GOT3 (cell line): ENCODE measurements at regions not wholly inside any gene's neighbourhood (a gene's known extent, or its start where the extent isn't known, plus 50 kb on each side); places are given as distances from the start of the nearest gene placed in this dataset.
A peak's percentile ranks its signal among the peaks of the same experiment; 100 is the strongest.
"Not testable (repeated sequence)": the region's sequence is repeated elsewhere in the genome, so short reads cannot be mapped to it uniquely, and the experiment has no call there.

Experiments used
- DNase-seq: peaks from one replicate; lab custom pipeline; 2025; ENCODE audit warnings: mixed read lengths; lab: John Stamatoyannopoulos, UW

GRCh38 chr6:74715355-74716085 is 490.3 kb downstream of the COL12A1 start:
- DNase-seq, result no peak

- no peak for DNase-seq
Measured at GRCh38 chr6:74713941-74714340, 491.9 kb downstream of the COL12A1 start.

- no peak for DNase-seq
Measured at GRCh38 chr6:74705451-74705850, 500.4 kb downstream of the COL12A1 start.

DNA sequence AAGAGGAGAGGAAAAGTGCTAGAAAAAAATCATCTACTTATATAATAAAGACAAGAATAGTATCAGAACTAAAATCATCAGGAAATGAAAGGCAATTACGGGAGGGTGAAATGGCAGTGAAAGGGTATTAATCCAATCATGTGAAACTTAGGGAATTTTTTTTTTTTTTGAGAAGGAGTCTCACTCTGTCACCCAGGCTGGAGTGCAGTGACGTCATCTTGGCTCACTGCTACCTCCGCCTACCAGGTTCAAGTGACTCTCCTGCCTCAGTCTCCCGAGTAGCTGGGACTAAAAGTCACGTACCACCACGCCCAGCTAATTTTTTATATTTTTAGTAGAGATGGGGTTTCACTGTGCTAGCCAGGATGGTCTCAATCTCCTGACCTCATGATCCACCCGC is 501.3 kb downstream of the COL12A1 start:
- not testable (repeated sequence) for DNase-seq

GRCh38 chr6:74690365-74690764 is 515.5 kb downstream of the COL12A1 start:
- no peak for DNase-seq

- no peak for DNase-seq
Measured at GRCh38 chr6:74689601-74690000, 516.3 kb downstream of the COL12A1 start.

DNA sequence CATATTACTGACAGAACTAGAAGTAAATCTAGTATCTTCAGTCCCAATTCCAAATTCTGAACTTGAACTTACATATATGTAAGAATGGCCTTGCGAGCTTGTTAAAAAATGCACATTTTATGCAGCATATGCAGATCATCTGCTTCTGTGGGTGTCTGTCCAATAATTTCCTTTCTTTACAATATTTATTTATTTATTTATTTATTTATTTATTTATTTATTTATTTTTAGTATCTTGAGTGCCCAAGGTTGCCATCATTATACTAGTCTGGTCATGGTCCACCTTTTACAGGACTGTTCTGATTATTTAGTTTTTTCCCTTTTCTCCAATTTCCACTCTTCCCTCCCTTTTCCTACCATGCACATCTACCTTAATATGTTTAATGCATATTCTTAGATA is 528.4 kb downstream of the COL12A1 start:
- no peak for DNase-seq

GRCh38 chr6:74676906-74677305 is 528.9 kb downstream of the COL12A1 start:
- no peak for DNase-seq

DNA sequence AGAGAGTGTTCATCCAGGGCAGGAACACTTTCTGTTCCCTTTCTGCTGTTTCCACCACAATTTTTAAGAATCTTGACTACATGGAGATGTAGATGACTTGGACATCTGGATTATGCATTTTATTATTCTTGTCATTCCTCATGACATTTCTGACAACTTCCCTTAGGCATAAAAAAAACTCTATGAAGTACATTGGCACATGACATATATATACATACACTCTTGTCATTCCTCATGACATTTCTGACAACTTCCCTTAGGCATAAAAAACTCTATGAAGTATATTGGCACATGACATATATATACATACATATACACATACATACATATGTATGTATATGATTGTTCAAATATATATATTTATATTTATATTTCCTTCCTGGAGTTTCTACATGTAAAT is 531.5 kb downstream of the COL12A1 start:
- DNase-seq, result no peak

- peak; percentile 16 for DNase-seq
Measured at GRCh38 chr6:74671558-74672025, 534.3 kb downstream of the COL12A1 start.

GRCh38 chr6:74658391-74658790 is 547.5 kb downstream of the COL12A1 start:
- DNase-seq, result no peak

DNA sequence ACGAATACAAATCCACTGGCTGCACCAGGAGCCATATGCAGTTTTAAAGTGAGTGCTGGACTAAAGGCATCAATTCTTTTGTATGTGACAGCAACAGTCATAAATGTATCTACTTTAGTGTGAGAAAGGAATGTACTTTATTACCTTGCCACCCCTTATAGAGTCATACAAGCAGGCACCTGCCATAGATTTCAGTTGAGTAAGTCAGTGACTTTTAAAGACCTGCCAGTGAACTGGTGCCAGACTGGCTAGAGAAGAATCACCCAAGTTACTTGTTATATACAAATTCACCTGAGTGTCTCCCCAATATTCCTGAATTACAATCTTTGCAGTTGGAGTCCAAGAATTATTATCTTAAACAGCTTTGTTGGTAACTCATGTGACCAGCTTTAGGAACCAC is 547.9 kb downstream of the COL12A1 start:
- no peak for DNase-seq

DNA sequence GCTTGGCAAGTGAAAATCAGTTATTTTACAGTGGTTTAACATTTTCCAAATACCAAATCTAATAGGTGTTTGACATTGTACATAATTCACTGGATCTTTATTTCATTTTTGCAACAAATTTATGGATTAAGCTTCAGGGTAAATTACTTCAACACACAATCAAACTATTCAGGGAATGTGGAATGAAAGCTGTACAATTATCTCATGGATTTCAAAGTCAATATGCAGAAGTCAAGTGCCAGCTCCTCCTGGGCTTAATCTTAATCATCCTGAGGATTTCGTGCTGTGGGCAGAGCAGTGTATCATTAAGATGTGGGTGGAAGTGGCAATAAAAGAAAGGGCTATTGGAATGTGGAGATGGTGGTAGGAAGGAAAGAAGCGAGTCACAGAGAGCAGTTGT is 548.8 kb downstream of the COL12A1 start:
- no peak for DNase-seq

DNA sequence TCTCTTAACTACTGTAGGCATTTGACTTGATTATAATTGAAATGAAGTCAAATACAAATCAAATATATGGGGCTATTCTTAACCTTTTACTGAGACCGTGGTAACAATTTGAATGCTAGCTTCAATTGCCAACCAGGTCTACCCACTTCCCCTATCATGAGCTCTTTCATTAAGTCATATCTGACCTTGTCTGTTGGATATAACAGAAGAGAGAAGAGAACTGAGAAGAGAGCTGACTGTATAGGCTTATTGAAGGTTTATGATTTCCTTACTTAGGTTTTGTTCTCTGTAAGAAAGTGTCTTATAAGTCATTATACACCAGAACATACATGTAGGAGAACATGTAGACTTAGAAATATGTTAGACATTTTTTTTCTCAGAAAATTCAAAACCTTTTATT is 549.4 kb downstream of the COL12A1 start:
- no peak for DNase-seq

DNA sequence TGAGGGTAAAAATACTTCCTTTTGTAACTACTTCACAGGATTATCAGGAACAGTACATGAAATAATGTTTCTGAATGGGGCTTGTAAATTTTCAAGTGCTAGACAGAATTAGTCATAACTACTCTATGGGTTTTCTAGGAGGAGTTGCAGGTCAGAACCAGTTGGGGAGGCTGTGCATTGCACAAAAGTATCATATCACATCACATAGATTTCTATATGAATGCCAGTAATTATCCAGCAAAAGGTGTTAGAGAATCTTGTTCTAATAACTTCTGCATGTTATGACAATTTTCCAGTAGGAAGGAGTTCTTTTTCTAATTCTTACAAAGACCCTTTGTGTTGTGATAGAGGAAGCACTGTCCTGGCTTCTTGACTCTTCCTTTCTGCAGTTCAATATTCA is 551.6 kb downstream of the COL12A1 start:
- no peak for DNase-seq

DNA sequence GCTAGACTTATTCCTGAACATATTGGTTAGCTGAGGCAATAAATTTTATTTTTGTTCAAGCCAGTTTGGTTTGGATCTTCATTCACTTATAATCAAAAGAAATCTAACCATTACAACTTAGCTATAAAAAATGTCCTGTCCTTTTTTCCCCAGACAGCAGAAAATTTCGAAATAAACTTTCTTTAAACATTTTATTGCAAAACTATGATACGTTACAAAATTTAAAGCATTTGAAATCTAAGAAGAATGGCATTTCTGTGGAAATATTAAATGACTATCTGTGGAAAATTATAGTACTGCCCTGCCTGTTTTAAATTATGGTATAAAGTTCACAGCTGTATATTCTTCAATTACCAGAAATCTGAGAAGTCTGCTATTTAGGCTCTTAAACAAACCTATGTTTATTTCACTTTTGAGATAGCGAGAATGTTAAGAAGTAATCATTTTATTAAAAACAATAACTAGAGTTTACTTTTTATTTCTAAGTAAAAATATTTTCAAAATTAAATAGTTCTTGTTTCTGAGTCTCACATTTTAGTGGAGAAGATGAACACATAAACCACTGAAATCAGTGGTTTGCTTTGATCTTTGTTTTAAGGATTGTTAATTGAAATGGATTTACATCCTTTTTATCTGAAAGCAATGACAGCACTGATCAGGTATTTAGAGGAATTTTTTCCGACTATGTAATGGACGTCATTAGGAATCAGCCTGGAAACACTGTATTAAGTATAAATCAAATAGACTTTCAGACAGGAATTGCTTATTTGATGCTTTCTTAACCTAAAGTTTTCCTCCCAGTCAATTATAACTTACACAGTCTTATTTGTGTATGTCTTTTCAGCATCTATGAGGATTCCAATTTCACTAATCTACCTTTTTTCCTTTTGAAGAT is 553.7 kb downstream of the COL12A1 start:
- DNase-seq, result no peak

GRCh38 chr6:74650668-74651067 is 555.2 kb downstream of the COL12A1 start:
- DNase-seq, result no peak

DNA sequence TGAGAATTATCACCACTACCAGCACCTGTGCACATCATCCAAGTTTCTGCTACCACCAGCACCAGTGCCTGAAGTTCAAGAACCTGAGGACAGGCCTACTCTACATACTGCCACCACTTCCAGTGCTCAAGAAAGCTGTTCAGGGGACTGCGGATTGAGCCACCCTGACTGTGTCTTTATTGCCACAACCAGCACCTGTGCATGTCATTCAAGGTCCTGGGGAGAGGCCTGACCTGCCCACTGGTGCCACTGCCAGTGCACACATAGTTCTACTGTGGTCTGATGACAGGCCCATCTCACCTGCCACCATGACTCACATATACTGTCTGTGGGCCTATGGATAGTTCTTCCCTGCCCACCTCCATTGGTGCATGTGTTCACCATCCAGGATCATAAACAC is 559.4 kb downstream of the COL12A1 start:
- DNase-seq, result no peak

DNA sequence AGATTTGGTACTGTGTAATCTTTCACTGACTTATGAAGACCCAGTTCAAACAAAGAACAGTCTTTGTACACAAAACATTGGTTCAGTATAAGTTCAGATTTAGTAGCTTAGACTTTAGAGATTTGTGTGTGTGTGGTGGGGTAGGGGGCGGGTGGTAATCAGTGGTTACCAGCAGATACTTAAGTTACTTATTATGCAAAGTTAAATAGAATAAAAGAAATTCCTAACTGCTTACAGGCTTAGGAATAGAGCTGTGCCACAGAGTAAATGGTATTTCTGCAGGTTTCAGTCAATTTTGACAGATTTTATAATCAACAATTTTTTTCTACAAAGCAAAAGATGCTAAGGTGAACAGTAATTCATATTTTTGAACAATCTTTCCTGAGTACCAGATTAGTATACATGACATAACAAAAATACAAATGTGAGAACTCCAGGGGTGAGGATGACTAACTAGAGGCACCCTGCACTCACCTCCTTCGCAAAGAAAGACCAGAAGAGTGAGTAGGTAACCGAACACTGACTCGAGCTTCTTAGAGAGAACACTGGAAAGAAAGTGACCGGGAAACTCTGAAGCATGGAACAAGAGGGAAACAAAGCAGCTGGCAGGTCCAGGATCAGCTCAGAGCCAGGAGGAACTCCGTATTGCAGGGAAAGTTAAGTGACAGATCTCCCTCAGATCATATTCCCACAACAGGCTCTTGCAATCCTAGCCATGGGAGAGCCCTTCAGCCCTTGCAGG is 560.6 kb downstream of the COL12A1 start:
- DNase-seq, result no peak

GRCh38 chr6:74642101-74642500 is 563.8 kb downstream of the COL12A1 start:
- no peak for DNase-seq

DNA sequence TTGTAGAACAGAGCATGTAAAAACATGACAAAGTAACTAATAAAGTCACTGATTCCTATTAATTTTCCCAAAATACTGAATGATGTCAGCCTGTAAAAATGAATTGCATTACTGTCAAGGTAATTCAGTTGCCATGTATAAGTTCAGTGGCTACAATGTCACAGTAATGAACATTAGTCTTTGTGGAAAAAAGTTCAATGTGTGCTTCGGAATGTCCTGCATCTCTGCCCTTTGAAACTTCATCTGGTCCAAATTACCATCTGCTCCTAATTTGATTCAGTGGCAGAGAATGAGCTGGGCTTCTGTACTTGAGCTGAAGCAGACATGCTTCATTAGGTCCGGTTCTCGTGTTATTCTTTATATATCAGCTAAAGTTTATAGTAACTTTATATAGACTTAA is 567.4 kb downstream of the COL12A1 start:
- DNase-seq, result no peak

DNA sequence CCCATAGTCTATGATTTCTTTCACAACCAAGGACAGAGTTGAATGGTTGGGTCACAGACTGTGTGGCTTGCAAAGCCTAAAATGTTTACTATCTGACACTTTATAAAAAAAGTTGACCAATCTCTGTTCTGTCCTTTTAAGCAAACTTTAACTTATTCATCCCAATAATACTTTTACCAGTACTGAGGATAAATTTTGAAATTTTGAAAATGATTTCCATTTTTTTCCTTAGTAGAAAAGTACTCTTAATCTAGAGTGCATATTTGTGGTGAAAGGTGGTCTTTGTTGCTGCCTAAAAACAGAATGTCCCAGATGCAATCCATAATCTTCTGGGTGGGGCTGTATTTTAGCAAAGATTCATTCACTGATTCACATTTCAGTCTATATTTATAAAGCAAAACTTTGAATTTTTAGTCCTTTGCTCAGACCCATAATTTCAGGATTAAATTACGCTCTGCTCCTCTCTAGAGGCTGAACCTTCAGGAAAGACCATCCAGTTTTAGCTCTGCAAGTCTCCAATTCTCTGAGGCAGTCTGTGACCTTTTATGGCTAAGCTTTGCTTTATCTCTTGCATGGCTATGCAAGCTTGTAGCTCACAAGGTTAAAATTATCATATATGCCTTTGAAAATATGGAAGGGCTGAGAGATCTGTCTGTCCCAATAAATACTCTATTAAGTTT is 573.5 kb downstream of the COL12A1 start:
- DNase-seq, result no peak
